GM19463 (cell line): ENCODE measurements at regions not wholly inside any gene's neighbourhood (a gene's known extent, or its start where the extent isn't known, plus 50 kb on each side); places are given as distances from the start of the nearest gene placed in this dataset.
"Not testable (repeated sequence)": the region's sequence is repeated elsewhere in the genome, so short reads cannot be mapped to it uniquely, and the experiment has no call there.

Experiments used
- ATAC-seq: cut with Tn5 transposase; IDR thresholded peaks from one replicate; pipeline ENCODE4 v1.9.1; 2021; ENCODE audit warnings: mild to moderate bottlenecking, moderate library complexity; ENCODE audit not compliant: unreplicated experiment

DNA sequence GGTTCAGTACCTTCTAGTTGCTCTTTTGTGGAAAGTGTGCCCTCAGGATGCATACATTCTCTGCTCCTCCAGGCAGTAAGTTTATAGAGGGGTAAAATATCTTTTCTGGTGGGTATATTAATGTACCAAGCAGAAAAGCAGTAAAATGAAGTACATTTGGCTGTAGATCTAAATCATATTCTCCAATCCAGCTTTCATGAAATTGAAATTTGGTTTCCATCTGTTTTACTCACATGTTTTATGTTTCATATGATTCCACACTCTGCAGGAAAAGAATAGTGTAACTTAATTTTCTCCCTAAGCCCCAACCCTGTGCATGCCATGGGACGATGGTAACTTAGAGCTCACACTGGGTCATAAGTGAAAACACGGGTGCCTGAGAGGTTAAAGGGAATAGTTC, 172.3 kb downstream of the AKAIN1 start:
- no peak for ATAC-seq

DNA sequence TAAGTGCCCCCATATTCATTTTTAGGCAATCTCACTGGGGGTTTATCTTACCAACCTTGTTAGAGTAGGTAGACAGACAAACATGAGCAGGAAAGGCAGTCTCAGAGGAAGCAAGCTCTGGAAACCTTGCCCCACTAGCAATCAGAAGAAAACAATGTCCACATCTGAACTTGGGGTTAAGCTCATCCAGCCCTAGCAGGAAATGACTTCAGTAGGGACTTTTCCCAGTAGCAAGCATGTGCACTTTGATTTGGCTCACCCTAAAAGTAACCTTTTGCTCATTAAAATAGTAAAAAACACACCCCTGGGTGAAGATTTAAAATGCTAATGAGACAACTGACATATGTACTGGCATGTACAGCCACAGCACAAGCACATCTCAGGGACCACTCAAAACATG, 175.5 kb downstream of the AKAIN1 start:
- no peak for ATAC-seq

GRCh38 chr18:5015213-5015612, 181.8 kb downstream of the AKAIN1 start:
- no peak for ATAC-seq

DNA sequence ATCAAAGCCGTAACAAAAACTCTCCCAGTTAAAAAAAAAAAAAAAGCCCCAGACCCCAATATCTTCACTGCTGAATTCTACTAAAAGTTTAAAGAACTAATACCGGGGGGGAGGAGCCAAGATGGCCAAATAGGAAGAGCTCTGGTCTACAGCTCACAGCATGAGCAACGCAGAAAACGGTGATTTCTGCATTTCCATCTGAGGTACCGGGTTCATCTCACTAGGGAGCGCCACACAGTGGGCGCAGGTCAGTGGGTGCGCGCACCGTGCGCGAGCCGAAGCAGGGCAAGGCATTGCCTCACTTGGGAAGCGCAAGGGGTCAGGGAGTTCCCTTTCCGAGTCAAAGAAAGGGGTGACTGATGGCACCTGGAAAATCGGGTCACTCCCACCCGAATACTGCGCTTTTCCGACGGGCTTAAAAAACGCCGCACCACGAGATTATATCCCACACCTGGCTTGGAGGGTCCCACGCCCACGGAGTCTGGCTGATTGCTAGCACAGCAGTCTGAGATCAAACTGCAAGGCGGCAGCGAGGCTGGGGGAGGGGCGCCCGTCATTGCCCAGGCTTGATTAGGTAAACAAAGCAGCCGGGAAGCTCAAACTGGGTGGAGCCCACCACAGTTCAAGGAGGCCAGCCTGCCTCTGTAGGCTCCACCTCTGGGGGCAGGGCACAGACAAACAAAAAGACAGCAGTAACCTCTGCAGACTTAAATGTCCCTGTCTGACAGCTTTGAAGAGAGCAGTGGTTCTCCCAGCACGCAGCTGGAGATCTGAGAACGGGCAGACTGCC, 192.8 kb downstream of the AKAIN1 start:
- not testable (repeated sequence) for ATAC-seq

DNA sequence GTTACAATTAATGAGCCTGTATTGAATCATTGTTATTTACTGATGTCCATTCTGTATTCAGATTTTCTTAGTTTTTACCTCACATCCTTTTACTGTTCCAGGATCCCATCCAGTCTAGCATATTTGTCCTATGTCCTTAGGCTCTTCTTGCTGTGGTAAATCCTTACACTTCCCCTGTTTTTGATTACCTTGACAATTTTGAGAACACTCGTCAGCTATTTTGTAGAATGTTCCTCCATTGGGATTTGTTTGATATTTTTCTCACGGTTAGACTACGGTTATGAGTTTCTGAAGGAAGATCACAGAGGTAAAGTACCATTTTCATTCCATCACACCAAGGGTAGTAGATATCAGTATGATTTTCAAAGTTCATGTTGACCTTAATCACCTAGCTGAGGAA, 202.3 kb downstream of the AKAIN1 start:
- no peak for ATAC-seq

GRCh38 chr18:4987452-4988405, 209.3 kb downstream of the AKAIN1 start:
- no peak for ATAC-seq

DNA sequence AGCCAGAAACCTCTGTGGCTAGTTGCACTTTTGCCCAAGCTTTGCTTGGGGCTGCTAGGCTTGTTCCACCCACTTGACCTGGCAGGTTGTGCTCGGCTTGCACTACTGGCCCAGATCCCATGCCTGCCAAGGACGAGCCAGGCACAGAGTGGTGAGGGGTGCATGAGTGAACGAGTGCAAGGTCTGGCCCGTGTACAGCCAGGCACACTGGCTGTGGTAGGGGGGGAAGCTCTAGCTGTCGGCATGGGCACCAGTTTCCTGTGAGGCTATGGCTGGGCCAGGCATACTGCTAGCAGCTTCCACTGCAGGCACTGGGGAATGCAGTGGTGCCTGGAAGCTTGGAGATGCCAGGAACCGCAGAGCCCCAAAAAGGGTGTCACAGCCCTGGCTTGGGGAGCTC, 210.4 kb downstream of the AKAIN1 start:
- ATAC-seq, result no peak

DNA sequence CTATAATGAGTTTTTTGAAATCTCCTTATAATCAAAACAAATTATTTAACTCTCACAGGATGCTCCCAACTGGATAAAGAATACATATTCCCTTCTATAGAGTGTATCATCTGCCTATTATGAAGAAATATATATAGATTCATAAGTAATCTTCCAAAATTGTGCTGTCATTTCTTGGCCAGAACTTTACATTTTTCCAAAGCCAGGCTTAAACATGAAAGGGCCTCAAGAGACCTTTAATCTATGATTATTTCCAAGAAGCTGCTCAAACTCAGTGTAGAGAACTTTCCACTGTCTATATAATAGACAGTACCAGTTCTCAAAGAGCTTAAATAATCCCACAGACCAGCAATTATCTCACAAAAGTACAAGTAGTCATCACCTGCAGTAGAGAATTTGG, 211.0 kb downstream of the AKAIN1 start:
- ATAC-seq, result no peak

- no peak for ATAC-seq
Observed at GRCh38 chr18:4961121-4961909, 235.7 kb downstream of the AKAIN1 start.

GRCh38 chr18:4960578-4960977, 236.5 kb downstream of the AKAIN1 start:
- ATAC-seq, result no peak

- no peak for ATAC-seq
Observed at GRCh38 chr18:4931209-4931608, 265.8 kb downstream of the AKAIN1 start.

DNA sequence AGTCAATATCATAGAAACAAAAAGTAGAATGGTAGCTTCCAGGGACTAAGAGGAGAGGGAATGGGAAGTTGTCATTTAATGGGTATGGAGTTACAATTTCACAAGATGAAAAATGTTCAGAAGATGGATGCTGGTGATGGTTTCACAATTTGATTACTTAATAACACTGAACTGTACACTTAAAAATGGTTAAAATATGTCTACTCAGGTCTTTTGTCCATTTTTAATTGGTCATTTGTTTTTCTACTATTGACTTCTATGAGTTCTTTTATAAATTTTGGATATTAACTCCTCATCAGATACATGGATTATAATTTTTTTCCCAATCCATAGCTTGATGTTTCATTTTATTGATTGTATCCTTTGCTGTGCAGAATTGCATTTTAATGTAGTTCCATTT, 275.5 kb downstream of the AKAIN1 start:
- no peak for ATAC-seq

DNA sequence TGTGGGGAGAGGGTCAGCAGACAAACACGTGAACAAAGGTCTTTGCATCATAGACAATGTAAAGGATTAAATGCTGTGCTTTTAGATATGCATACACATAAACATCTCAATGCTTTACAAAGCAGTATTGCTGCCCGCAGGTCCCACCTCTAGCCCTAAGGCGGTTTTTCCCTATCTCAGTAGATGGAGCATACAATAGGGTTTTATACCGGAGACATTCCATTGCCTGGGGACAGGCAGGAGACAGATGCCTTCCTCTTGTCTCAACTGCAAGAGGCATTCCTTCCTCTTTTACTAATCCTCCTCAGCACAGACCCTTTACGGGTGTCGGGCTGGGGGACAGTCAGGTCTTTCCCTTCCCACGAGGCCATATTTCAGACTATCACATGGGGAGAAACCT, 279.5 kb downstream of the AKAIN1 start:
- ATAC-seq, result not testable (repeated sequence)

DNA sequence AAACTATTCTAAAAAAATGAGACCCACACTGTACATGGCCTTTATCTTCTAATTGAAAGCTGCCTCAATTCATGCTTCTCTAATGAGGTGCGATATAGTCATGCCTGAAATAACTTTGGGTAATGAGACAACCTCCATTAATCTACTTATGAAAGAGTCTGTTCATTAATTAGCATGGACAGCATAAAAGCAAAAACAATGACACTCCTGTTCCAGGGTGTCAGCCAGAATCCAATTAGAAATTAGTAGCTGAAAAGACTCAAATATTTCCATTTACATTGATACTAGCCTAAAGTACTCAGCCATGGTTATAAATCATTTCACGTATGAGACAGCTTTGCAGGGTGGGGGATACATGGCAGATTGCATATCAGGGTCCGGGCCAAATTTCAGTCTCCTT, 288.7 kb downstream of the AKAIN1 start:
- no peak for ATAC-seq

- ATAC-seq, result no peak
Observed at GRCh38 chr18:4906856-4907255, 290.2 kb downstream of the AKAIN1 start.

- ATAC-seq, result no peak
Observed at GRCh38 chr18:4888251-4889040, 308.6 kb downstream of the AKAIN1 start.

- ATAC-seq, result no peak
Observed at GRCh38 chr18:4878480-4878879, 318.6 kb downstream of the AKAIN1 start.

GRCh38 chr18:4871197-4871596, 325.9 kb downstream of the AKAIN1 start:
- no peak for ATAC-seq

- ATAC-seq, result no peak
Observed at GRCh38 chr18:4870177-4870773, 326.8 kb downstream of the AKAIN1 start.

DNA sequence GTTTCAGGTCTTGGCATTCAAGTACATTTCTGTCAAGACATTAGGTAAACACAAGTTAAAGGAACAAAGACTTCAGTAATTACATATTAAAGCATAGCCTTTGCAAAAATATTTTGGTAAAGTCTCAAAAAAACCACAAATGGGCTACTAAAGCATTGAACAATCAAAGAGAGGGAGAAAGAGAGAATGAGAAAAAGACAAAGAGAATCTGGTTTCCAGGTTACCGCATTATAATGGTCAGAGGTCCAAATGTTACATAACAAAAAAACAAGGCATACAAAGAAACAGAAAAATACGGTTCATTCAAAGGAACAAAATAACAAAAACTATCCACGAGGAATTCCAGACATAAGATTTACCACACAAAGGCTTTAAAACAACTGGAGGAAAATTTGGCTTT, 327.9 kb downstream of the AKAIN1 start:
- ATAC-seq, result no peak
